Umbilical cord (tissue), 1 donor: ENCODE measurements at regions not wholly inside any gene's neighbourhood (a gene's known extent, or its start where the extent isn't known, plus 50 kb on each side); places are given as distances from the start of the nearest gene placed in this dataset.

Experiments
- DNase-seq: peaks from one replicate; pipeline ENCODE4 v3.0.0-alpha.2; 2015; ENCODE audit warnings: low spot score

GRCh38 chr21:22556829-22557228 lies 1558.6 kb downstream of the NCAM2 start:
- no peak for DNase-seq

- DNase-seq, result no peak
These were observed 1563.7 kb downstream of the NCAM2 start for GRCh38 chr21:22561946-22562345.

GRCh38 chr21:22573834-22574233 lies 1575.6 kb downstream of the NCAM2 start:
- no peak for DNase-seq

- no peak for DNase-seq
These were observed 1577.0 kb downstream of the NCAM2 start for GRCh38 chr21:22575165-22575584.

GRCh38 chr21:22579741-22580140 lies 1581.5 kb downstream of the NCAM2 start:
- DNase-seq, result no peak

GRCh38 chr21:22582026-22582425 lies 1583.8 kb downstream of the NCAM2 start:
- DNase-seq, result peak; percentile 8

GRCh38 chr21:22584308-22584707 lies 1586.1 kb downstream of the NCAM2 start:
- DNase-seq, result no peak

- no peak for DNase-seq
These were observed 1587.3 kb downstream of the NCAM2 start for GRCh38 chr21:22585558-22585957.

- no peak for DNase-seq
These were observed 1599.5 kb downstream of the NCAM2 start for GRCh38 chr21:22597660-22598255.

GRCh38 chr21:22609802-22610201 lies 1611.6 kb downstream of the NCAM2 start:
- no peak for DNase-seq

GRCh38 chr21:22627911-22628310 lies 1629.7 kb downstream of the NCAM2 start:
- DNase-seq, result no peak

GRCh38 chr21:22630953-22631465 lies 1632.8 kb downstream of the NCAM2 start:
- no peak for DNase-seq

GRCh38 chr21:22632176-22632575 lies 1634.0 kb downstream of the NCAM2 start:
- DNase-seq, result no peak

GRCh38 chr21:22649246-22649645 lies 1651.0 kb downstream of the NCAM2 start:
- no peak for DNase-seq

- DNase-seq, result no peak
These were observed 1652.0 kb downstream of the NCAM2 start for GRCh38 chr21:22650226-22650625.

GRCh38 chr21:22657781-22658180 lies 1659.6 kb downstream of the NCAM2 start:
- no peak for DNase-seq

GRCh38 chr21:22670148-22670547 lies 1671.9 kb downstream of the NCAM2 start:
- DNase-seq, result no peak

- no peak for DNase-seq
These were observed 1681.0 kb downstream of the NCAM2 start for GRCh38 chr21:22679207-22679606.

GRCh38 chr21:22691658-22692057 lies 1693.4 kb downstream of the NCAM2 start:
- DNase-seq, result no peak

GRCh38 chr21:22703521-22703920 lies 1705.3 kb downstream of the NCAM2 start:
- no peak for DNase-seq

GRCh38 chr21:22710721-22711120 lies 1712.5 kb downstream of the NCAM2 start:
- no peak for DNase-seq

- no peak for DNase-seq
These were observed 1713.4 kb downstream of the NCAM2 start for GRCh38 chr21:22711636-22712035.

GRCh38 chr21:22725436-22725835 lies 1727.2 kb downstream of the NCAM2 start:
- DNase-seq, result no peak

- DNase-seq, result no peak
These were observed 1729.9 kb downstream of the NCAM2 start for GRCh38 chr21:22728091-22728490.
